Heart right ventricle (tissue), 16 donors: ENCODE measurements at regions not wholly inside any gene's neighbourhood (a gene's known extent, or its start where the extent isn't known, plus 50 kb on each side); places are given as distances from the start of the nearest gene placed in this dataset.

ENCODE experiments used
- ATAC-seq, 8 donors: fragments of 200-7000 bp; cut with Tn5 transposase; one replicate each; pipeline ENCODE4 v1.9.1; 2020; ENCODE audit warnings: mild to moderate bottlenecking in 8 of 8, moderate library complexity in 8 of 8, moderate number of reproducible peaks in 1 of 8
- DNase-seq, 2 donors: peaks; one replicate each; pipeline ENCODE4 v3.0.0-alpha.2; 2020
- H3K27ac ChIP-seq, 10 donors: fragments of 200-600 bp; sonication (generic) in 2 of 10; one replicate each; pipeline versions ENCODE4 v1.5.0 to v1.8.0; 2020 to 2022; ENCODE audit warnings: mild to moderate bottlenecking in 3 of 10
- H3K27me3 ChIP-seq, 7 donors: fragments of 200-600 bp; one replicate each; pipeline ENCODE4 v1.8.0; 2021 to 2022; ENCODE audit warnings: mild to moderate bottlenecking in 2 of 7
- H3K36me3 ChIP-seq, 9 donors: fragments of 200-600 bp; sonication (generic) in 1 of 9; one replicate each; pipeline versions ENCODE4 v1.5.0 to v1.8.0; 2020 to 2022; ENCODE audit warnings: mild to moderate bottlenecking in 2 of 9
- H3K4me1 ChIP-seq, 9 donors: fragments of 200-600 bp; sonication (generic) in 1 of 9; one replicate each; pipeline versions ENCODE4 v1.5.0 to v1.8.0; 2020 to 2022; ENCODE audit warnings: mild to moderate bottlenecking in 4 of 9
- H3K4me3 ChIP-seq, 10 donors: fragments of 200-600 bp; sonication (generic) in 2 of 10; one replicate each; pipeline versions ENCODE4 v1.5.0 to v1.8.0; 2020 to 2022; ENCODE audit warnings: mild to moderate bottlenecking in 7 of 10, moderate library complexity in 2 of 10
- H3K9me3 ChIP-seq, 11 donors: fragments of 200-600 bp in 10 of 11; sonication (generic) in 2 of 11; one replicate each; pipeline versions ENCODE4 v1.5.0 to v1.8.0; 2013 to 2022; ENCODE audit warnings: mild to moderate bottlenecking in 2 of 11, control low read depth in 1 of 11, moderate library complexity in 1 of 11
- CTCF ChIP-seq, 9 donors: fragments of 200-600 bp; sonication (generic) in 2 of 9; IDR thresholded peaks; one replicate each; pipeline versions ENCODE4 v1.5.0 to v1.8.0; 2021 to 2022; ENCODE audit warnings: antibody characterized with exemption in 9 of 9, mild to moderate bottlenecking in 5 of 9, moderate library complexity in 1 of 9
- WGBS, 2 donors: extraction: QIAGEN DNeasy Blood & Tissue Kit; methylation state at CpG; one replicate each; pipeline ENCODE4 v1.1.7; 2013; ENCODE audit warnings: inconsistent platforms in 1 of 2; 5-methylcytosine and 5-hydroxymethylcytosine counted together
- intact Hi-C, 10 donors: fragments of 100-400 bp; cut with DNase I; formaldehyde crosslinking; loops; one replicate each; pipeline versions ENCODE4 v1.11.1 to v1.14.2; 2022
- donor health status: Arrhythmogenic right ventricular cardiomyopathy.
- donor health status: ischemic (EF 13 %, LVEDD 7.1; RV severe dilation, severe dysfunction).
- donor health status: healthy with polysubstance abuse.
- donor health status: DM: no; HTN: yes; CAD: no.
- donor health status: DM: no; HTN: no; CAD: no.
- donor health status: ischemic (EF 25% LVEDD 6.9; RV normal size, moderate dysfunction).
- donor health status: ischemic (EF 25% LVEDD 5.7; RV mildly dilated, moderate dysfunction).
- donor health status: healthy.
- donor health status: DM: yes; HTN: yes; CAD: no.
- donor health status: Ischemic cardiomyopathy.
- donor health status: ischemic (EF 35%, LVEDD 5.7; RV mildly dilated, moderate dysfunction).
- donor health status: nonischemic (EF 11% LVEDD 7.7; RV severe dilation, severe dysfunction).
- donor health status: DM: yes; HTN: yes; CAD: no.
- donor health status: PGD.
- donor health status: ischemic (EF 29% LVEDD 5.4; RV normal size, mild dysfunction).
- donor health status: nonischemic (EF 23%, LVEDD 6.1; RV moderate dilation, normal function).

GRCh38 chr5:125112196-125112595 is 365.8 kb upstream of the ZNF608 start:
- TF ChIP-seq CTCF (IDR thresholded peaks at IDR 0.05) = no peak
- no peak overlapping the region for H3K27ac ChIP-seq
- H3K27me3 ChIP-seq = no peaks in the 10 kb centered on the region
- DNase-seq = no peak
- H3K4me3 ChIP-seq = no peak overlapping the region
- no peak for ATAC-seq
- intact Hi-C loops = no loop called here
- WGBS, 2 donors = 88 to 97% methylated on average over 2 of the region's 2 CpGs
- no peaks in the 10 kb centered on the region for H3K36me3 ChIP-seq
- H3K4me1 ChIP-seq = peaks cover 0 to 4% (median 0%) of the 10 kb centered on the region in 9 donors
- H3K9me3 ChIP-seq = peaks cover 0 to 5% (median 0%) of the 10 kb centered on the region in 11 donors

DNA sequence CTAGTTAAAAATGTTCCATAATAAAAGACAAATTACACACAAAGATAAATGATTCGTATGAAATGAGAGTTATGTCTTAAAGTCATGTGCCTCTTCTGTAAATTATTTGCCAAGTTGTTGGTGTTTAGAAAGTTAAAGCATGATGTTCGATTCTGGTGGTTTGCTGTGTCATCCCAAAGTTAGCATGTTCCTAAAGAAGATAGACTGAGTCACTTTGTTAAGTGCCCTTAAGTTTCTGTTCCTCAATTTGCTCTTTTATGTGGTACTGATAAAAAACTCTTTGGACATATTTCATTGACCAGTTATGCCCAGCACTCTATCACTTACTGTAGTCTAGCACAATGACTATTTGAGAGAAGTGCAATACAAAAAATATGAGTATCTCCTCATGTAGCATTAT is 366.9 kb upstream of the ZNF608 start:
- ATAC-seq = no peak
- intact Hi-C loops = no loop called here

DNA sequence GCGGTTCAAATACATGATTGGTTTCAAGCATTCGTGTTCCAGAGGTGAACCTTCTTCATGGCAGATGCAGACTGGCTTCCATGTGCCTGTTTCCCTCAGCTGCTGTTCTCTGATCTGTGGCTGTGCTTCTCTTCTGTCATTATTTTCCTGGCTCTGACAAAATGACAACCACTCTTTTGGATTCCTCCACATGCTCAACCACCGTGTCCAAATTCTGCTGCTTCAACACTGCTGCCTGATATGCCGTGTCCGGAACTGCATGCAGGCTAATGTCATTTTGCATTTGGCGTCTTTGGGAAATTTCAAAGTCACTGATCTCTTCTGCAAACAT is 368.7 kb upstream of the ZNF608 start:
- no peak overlapping the region for H3K27ac ChIP-seq
- WGBS, 2 donors = 93% methylated on average over 6 of the region's 6 CpGs
- H3K9me3 ChIP-seq = peaks cover 0 to 5% (median 0%) of the 10 kb centered on the region in 11 donors
- no peaks in the 10 kb centered on the region for H3K36me3 ChIP-seq
- TF ChIP-seq CTCF (IDR thresholded peaks at IDR 0.05) = no peak
- no peak overlapping the region for H3K4me3 ChIP-seq
- H3K27me3 ChIP-seq = no peaks in the 10 kb centered on the region
- ATAC-seq (no peak), DNase-seq (no peak)
- intact Hi-C loops = no loop called here
- no peaks in the 10 kb centered on the region for H3K4me1 ChIP-seq

More for the DNA sequence above, 366.9 kb upstream of the ZNF608 start:
- H3K36me3 ChIP-seq = no peaks in the 10 kb centered on the region
- H3K4me3 ChIP-seq = no peak overlapping the region
- peaks cover 0 to 5% (median 0%) of the 10 kb centered on the region in 11 donors for H3K9me3 ChIP-seq
- 88 to 97% methylated on average over 2 of the region's 2 CpGs for WGBS, 2 donors
- H3K27me3 ChIP-seq = no peaks in the 10 kb centered on the region
- H3K27ac ChIP-seq = no peak overlapping the region
- no peak for TF ChIP-seq CTCF (IDR thresholded peaks at IDR 0.05)
- no peak for DNase-seq
- H3K4me1 ChIP-seq = peaks cover 0 to 4% (median 0%) of the 10 kb centered on the region in 9 donors

GRCh38 chr5:125117566-125117965 is 371.1 kb upstream of the ZNF608 start:
- Histone ChIP-seq H3K4me1 (no peaks in the 10 kb centered on the region), H3K36me3 (no peaks in the 10 kb centered on the region), H3K9me3 (peaks cover 0 to 2% (median 0%) of the 10 kb centered on the region in 11 donors), H3K27ac (no peak overlapping the region), H3K27me3 (no peaks in the 10 kb centered on the region), H3K4me3 (no peak overlapping the region)
- no peak for TF ChIP-seq CTCF (IDR thresholded peaks at IDR 0.05)
- intact Hi-C loops = no loop called here
- 80% methylated on average over 6 of the region's 6 CpGs for WGBS, 2 donors
- DNase-seq (no peak), ATAC-seq (no peak)

DNA sequence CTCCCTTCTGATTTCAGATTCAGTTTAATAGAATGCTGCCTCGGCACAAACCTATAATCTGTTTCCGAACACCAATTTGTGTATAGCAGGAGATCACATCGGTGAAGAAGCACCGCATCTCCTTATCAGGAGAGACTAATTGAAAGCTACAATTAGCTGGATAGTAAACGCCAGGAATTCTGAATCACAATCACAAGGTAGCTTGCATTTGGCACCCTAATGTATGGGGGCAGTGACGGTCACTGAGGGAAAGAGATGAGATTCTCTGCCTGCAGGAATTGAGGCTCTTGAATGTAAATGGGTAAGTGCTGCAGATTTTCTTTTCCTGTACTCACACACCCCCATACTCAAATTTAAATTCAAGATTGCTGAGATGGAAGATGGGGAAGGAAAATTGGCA is 373.6 kb upstream of the ZNF608 start:
- WGBS, 2 donors = 87 to 90% methylated on average over 6 of the region's 6 CpGs
- Histone ChIP-seq H3K36me3 (no peaks in the 10 kb centered on the region), H3K4me3 (no peak overlapping the region), H3K27ac (no peak overlapping the region), H3K9me3 (no peaks in the 10 kb centered on the region), H3K27me3 (no peaks in the 10 kb centered on the region), H3K4me1 (no peaks in the 10 kb centered on the region)
- intact Hi-C loops = no loop called here
- ATAC-seq (no peak), DNase-seq (no peak)
- TF ChIP-seq CTCF (IDR thresholded peaks at IDR 0.05) = no peak
